Sciatic nerve (tissue), 2 donors: ENCODE measurements at regions not wholly inside any gene's neighbourhood (a gene's known extent, or its start where the extent isn't known, plus 50 kb on each side); places are given as distances from the start of the nearest gene placed in this dataset.

Experiments
- ATAC-seq: fragments of 200-7000 bp; cut with Tn5 transposase; one replicate; pipeline ENCODE4 v1.9.1; 2020; ENCODE audit warnings: mild to moderate bottlenecking, moderate library complexity
- DNase-seq: peaks from one replicate; pipeline ENCODE4 v3.0.0-alpha.2; 2020; ENCODE audit warnings: low spot score
- intact Hi-C: fragments of 100-400 bp; cut with DNase I; formaldehyde crosslinking; loops from one replicate; pipeline ENCODE4 v1.14.2; 2022
- donor health status: DM: no; HTN: no; CAD: no.
- donor health status: DM: no; HTN: no; CAD: no.

DNA sequence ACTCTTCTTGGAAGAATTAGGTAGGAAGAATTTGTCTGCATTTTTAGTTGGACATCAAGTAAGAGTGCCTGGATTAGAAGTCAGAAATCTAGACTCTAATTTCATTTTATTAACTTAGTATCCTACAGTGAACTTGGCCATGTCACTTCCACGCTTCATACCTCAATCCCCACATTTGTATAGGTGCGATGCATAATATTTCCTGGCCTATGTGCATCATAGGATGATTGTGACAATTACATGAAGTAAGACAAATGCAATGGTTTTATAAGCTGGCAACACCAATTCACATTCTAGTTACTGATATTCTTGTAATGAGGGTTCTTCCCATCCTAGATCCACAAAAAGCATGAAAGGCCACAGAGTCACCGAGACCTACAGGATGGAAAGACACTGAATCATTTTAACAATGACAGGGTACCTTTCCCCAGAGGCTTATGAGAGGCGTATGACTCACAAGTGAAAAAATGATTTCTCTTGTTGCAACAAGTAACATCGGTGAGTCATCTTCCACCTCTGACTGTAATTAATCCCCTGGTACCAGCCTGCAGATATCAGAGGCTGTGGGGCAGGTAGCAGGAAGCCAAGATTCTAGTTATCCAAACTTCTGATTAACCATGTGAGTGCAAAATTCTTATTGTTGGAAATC is 56.0 kb upstream of the OR5AK2 start:
- ATAC-seq (no peak), DNase-seq (no peak)
- intact Hi-C loops, result no loop called here

DNA sequence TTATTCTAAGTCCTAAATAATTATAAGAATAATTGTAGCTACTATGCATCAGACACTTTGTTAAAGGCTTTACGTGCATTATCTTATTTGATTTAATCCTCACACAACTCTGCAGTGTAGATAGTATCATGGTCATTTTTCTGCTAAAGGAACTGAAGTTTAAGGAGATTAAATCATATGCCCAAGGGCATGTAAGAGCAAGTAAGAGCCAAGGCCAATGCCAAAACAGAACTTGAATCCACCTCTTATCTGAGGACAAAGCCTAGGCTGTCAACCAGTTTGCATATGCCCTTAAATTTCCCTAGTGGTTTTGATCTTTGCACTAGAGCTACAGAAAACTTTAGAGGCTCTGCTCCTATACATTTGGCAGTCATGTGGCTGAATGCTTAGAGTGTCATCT is 65.6 kb upstream of the OR5AK2 start:
- intact Hi-C loops, result no loop called here

DNA sequence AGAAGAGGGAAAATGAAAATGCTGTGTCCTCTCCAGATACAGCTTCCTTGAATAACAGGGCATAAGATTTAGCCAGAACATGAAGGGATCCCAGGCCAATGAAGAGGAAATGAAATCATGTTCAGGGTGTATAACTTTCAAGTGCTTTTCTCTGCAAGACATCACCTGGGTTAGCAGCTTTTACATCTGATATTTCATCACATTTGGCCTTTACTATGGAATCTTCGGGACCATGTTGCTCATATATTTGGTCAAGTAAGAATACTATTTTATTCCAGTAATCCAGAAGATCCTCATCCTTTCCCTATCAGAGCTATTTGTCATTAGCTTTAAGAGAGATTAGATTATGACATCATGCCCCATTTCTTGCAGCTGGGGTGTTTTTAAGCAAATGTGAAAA is 66.3 kb upstream of the OR5AK2 start:
- intact Hi-C loops, result no loop called here
- ATAC-seq (no peak), DNase-seq (no peak)

More for the DNA sequence above, 65.6 kb upstream of the OR5AK2 start:
- no peak for ATAC-seq
- no peak for DNase-seq

DNA sequence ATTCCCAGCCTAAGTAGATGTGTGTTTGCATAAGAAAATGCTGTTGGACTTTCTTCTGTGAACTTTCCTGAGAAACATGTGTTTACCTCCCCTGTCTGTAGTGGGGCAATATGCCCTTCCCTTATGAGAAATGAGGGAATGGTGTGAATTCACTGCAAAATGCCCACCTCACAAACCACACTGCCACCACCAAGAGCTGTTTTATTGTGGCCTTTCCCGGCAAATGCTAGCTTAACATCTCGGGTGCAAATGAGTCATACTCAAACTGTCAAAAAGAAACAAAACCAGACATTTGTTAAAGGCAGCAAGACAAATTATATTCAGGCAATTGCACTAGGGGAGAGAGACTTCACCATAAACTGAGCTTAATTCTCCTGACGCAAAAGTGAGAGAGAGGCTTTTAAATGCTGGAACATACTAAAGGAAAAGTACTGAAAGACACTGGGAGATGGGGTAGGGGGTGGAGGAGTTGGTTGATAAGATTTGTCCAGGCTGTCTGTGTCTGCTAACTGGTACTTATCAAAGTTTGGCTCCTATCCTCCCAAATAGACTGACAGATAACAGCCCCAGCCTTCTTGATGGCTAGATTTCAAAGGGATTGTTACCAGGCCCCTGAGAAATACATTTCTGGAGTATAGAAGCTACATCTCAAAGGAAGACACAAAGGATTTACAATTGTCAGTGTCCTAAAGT is 70.9 kb upstream of the OR5AK2 start:
- no peak for ATAC-seq
- no peak for DNase-seq
- intact Hi-C loops, result no loop called here

DNA sequence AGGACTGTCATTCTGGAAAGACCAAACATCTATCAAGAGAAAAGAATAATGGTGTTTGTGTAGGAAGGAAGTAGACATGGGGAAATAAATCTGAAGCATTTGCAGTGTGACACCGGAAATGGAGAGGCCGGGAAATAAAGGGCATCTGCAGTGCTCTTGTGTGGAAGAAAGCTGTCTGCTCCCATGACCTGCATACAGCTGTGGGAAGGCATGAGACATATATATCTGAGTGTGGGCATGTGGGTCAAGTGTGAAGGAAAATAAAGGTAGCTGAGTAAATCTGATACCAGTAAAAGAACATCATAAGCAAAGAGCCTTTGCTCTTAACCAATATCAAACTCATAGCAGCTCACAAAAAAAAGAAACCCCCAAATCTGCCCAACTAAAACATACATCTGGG is 72.1 kb upstream of the OR5AK2 start:
- ATAC-seq, result no peak
- no peak for DNase-seq
- intact Hi-C loops, result no loop called here

DNA sequence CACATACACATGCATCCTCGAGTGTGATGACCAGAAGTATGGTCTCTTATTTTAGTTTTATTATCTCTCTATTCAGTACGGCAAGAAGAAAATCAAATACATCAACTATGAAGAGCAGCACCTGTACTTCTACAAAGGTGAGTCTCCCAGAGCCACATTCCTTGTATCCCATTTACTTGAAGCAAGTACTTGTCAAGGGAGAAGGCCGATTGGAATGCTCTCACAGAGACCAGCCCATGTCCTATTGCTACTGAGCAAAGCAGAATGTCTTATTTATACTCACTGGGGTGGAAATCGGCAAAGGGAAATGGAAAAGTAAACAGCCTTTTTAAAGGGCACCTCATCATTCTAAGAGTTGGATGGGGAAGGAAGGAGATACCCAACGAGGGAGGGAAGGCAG is 72.6 kb upstream of the OR5AK2 start:
- intact Hi-C loops, result no loop called here
- ATAC-seq, result no peak
- DNase-seq, result no peak

DNA sequence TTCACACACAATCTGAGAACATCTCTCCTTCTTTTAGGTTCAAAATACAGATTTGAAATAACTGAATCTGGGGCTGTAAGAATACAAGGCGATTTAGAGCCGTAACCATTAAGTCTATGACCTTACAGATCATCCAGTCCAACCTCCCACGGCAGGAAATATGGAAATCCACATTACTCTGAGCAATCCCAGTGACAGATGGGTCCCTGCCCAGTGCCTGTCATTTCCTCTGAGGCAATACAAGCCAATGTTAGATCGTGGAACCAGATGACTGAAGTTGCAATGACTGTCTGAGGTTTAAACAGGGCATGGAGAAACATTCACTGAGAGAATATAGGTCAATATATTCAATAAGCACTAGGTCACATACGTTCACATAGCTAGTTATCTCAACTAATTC is 77.4 kb upstream of the OR5AK2 start:
- intact Hi-C loops, result no loop called here
- DNase-seq (no peak), ATAC-seq (no peak)

DNA sequence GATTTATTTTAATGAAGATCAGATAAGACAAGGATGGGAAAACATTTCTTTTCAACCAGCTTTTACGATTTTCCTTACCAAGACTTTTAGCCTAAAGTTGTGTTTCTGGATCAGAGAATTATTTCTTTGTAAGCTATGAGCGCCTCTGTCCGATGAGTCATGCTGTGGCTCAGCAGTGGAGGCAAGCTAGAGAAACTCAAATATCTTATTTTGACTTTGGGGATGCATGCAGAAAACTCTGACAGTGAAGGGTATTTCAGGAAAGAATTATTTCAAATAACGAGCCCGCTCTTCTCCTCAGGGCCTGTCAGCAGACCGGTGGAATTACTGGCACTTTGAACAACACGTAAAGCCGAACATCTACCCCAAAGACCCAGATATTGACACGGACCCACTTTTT is 77.9 kb upstream of the OR5AK2 start:
- ATAC-seq (no peak), DNase-seq (no peak)
- intact Hi-C loops, result no loop called here

DNA sequence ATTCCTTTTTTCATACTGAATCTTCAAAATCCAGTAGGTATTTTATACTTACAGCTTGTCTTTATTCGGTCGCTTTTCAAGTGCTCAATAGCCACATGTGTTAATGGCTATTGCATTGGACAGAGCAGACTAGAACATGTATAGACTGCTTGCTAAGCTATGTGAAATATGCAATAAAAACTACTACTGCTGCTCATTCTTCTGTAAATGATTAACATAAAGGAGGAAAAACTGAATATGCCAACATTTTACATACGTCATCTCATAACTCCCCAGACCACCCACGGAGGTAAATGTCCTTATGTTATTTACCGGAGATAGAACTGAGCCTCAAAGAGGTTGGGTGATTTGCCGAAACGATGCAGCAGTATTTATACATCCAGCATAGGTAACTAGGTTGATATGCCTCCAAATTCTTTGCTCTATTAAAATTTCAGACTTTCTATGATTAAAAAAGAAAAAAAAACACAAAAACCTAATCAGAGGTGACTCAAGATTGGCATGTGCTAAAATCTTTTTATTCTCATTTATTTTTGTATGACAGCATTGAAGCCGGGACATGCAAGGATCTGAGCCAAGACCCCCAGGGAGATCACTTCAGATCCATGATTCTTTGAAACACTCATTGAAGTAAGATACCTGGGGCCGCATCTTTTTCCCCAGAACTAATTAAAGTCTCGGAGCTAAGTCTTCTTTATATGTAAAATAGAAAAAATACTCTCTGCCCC is 78.5 kb upstream of the OR5AK2 start:
- ATAC-seq (no peak), DNase-seq (no peak)
- intact Hi-C loops, result no loop called here

DNA sequence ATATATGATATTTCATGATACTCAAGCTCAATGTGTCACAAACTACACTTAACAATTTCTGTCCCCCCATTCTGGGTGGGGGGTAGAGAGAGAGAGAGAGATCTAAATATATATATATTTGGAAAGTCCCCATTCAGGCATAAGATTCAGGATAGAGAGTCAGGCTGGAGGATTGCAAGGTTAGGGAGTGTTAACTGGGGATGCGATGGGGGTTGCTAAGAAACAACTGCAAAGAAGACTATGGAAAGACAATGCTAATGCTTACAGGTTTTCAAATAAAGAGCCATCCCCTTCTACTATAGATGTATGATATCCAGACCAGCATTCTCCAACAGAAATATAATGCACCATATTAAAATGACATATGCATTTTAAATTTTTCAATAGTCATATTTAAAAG is 79.2 kb upstream of the OR5AK2 start:
- intact Hi-C loops, result no loop called here
- no peak for DNase-seq

DNA sequence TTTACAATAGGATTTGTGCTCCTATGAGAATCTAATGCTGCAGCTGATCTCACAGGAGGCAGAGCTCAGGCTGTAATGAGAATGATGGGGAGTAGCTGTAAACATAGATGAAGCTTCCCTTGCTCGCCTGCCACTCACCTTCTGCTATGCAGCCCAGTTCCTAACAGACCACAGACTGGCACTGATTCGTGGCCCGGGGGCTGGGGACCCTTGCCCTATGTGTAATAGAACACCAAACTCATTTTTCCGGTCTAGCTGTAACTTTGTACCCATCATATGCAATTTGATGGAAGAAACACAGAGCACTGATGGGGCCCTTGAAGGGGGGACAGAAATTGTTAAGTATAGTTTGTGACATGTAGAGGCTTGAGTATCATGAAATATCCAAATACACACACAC is 79.6 kb upstream of the OR5AK2 start:
- no peak for DNase-seq
- ATAC-seq, result no peak
- intact Hi-C loops, result no loop called here

More for the DNA sequence above, 79.2 kb upstream of the OR5AK2 start:
- no peak for ATAC-seq

DNA sequence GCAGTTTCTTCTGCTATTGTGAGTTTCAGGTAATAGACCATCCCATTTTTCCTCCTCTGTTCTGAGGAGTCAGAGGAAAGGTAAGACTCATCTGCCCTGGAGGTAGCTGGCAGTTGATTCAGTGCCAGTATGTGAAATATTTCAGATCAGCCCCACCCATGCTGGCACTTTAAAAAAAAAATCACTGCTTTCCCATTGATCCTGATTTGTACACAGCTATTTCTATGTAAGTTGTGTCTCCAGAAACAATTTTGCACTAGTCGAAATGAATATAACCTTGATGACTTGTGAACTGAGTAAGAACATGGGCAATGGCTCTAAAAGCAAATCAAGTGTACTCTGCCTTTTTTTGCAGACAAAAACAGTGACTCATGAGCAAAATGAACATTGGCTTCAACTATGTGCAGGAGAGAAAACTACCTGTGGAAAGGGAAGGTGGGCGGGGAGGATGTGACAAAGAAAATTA is 82.0 kb upstream of the OR5AK2 start:
- intact Hi-C loops, result no loop called here

DNA sequence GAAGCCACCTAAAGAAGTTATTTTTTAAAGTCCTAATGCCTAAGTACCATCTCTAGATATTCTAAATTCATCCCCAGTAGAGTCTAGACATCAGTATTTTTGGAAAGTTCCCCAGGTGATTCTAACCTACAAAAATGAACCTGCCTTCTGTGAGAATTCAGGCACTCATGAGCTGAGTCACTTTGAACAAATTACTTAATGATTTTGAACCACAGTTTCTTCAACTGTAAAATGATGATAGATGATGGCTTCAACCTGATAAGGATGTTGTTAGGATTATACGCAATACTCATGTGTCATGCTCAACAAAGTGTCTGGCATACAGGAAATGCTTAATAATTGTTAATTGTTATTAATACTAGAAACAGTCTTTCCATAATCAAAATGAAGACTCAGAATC is 82.8 kb upstream of the OR5AK2 start:
- intact Hi-C loops, result no loop called here
- ATAC-seq (no peak), DNase-seq (no peak)

More for the DNA sequence above, 82.0 kb upstream of the OR5AK2 start:
- DNase-seq (no peak), ATAC-seq (no peak)

DNA sequence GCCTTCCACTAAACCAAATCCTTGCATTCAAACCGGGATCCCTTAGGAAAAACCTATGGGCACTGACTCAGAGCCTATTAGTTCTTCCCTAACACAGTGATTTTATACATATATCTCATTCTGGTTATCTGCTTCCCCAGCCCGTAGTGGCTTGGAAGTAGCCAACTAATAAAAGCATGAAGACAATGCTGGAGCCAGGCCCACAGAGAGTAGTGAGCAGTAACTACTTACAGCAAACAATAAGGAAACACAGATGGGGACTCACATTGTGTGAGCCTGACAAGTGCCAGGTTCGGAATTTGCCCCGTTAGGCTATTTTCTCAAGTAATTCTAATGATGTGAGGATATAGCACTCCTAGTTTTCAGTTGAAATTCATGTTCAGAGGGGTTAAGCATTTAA is 83.3 kb upstream of the OR5AK2 start:
- no peak for ATAC-seq
- DNase-seq, result no peak

DNA sequence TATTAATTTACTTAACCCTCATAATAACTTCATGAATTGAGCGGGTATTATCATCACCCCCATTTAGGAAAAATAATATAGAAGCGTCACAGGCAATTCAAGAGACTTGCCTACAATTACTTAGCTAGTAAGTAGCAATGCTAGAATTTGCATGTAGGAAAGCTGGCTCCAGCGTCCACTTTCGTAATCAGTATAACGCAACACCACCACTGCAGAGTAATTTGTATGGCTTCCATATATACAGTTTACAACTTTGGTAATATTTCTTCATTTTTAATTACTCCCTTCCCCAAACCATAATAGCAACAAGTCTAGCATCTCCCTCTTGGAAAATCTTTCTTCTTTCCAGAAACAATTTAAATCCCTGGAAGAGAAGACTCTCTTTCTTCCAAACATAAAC is 89.9 kb upstream of the OR5AK2 start:
- intact Hi-C loops, result no loop called here
- DNase-seq, result no peak
- no peak for ATAC-seq

More for the DNA sequence above, 83.3 kb upstream of the OR5AK2 start:
- intact Hi-C loops, result no loop called here

DNA sequence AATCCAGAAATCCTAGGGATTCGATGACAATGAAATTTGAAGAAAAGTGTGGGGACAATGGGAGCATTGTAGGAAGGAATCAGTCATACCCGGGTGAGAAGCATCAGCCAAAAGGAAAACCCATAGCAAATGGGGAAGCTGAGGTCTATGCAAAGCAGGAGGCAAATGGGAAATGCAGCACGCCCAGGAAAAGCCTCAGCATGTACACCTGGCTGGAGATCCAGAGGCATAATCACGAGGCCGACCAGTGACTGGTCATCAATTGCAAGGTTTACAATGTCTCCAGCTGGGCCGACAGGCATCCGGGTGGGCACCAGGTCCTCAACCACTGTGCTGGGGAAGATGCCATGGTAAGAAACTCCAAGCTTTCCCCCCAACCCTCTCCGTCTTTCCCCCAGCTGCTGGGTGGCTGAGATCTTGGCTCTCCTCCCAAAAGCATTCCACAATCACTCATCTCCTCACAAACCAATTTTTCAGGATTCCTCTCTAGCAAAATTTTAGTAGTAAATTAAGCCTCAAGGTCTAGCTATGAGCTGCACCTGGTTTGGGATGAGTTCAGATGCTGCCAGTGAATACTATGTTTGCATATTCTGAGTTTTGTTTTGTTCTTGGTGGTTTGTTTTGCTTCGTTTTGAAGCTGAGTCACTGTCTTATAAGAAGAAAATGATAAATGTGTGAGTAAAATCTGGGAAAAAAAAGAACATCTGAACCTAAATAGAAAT is 98.0 kb upstream of the OR5AK2 start:
- intact Hi-C loops, result no loop called here
- ATAC-seq (no peak), DNase-seq (no peak)

DNA sequence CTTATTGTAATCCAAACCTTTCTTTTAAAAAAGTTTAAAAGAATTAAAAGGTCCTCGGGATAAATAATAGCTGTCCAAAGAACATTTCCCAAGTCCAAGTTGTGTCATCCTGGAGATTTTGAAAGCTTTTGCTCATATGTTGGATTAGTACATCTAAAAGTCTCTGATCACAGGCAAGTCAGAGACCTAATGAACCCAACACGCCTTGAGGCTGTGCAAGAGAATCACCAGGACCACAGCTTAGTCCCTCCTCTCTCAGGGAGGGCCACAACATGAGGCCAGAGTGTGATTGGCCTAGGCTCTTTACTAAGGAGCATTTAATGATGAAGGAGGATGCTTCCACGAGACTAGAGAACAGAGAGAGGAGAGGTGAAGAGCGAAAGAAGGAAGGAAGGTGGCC is 98.7 kb upstream of the OR5AK2 start:
- DNase-seq, result no peak
- intact Hi-C loops, result no loop called here
- no peak for ATAC-seq

DNA sequence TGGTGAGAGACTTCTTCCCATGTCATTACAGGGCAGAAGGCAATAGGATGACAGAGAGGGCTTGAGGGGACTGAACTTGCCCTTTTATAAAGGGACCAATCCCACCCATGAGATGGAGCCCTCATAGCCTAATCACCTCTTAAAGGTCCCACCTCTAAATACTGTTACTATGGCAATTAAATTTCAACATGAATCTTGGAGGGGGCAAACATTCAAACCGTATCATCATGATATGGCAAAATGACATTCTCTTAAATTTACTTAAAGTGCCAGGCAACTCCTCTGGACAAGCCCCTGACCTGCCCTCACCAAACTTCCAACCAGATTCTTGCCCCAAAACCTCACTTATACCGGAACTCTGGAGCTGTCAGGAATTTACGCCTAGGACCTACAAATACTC is 100.8 kb upstream of the OR5AK2 start:
- no peak for DNase-seq
- no peak for ATAC-seq
- intact Hi-C loops, result no loop called here

DNA sequence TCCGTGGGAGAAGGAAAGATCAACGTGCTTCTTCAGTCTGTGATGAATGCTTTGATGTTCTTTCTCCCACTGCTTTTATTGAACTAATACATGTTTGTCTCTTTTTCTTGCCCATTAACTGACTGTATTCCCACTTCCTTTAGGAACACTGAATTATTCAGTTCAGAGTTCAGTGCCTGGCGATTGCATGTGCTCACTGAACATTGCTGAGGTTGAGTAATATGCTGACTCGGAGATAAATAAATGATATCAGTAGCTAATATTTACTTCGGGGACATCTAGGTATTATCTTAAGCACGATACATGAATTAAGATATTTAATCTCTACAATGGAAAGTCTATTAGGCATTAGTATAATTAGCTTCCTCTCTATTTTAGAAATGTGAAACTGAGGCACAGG is 102.3 kb upstream of the OR5AK2 start:
- ATAC-seq (no peak), DNase-seq (no peak)
- intact Hi-C loops, result no loop called here

DNA sequence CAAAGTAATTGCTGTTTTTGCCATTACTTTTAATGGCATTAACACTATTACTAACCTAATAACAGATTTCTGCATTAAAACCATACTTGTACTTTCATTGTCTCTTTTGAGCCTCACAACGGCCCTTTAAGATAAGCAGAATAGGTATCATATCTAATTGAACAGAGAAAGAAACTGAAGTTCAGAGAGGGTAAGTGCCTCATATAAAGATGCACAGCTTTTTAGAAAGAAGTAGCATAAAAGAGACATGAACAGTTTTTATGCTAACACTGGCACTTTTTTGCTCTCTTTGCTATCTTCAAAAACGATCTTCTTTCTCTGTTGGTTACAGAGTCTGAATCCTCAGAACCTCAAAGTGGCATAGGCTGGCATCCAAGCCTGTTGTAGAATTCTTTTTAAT is 102.9 kb upstream of the OR5AK2 start:
- no peak for ATAC-seq
- intact Hi-C loops, result no loop called here
- no peak for DNase-seq
